Vagina (tissue), 2 donors: ENCODE measurements at regions not wholly inside any gene's neighbourhood (a gene's known extent, or its start where the extent isn't known, plus 50 kb on each side); places are given as distances from the start of the nearest gene placed in this dataset.

Experiments
- DNase-seq, 2 donors: peaks; one replicate each; pipeline ENCODE4 v3.0.0-alpha.2; 2017; ENCODE audit errors: extremely low spot score in 2 of 2
- H3K27ac ChIP-seq: fragments of 200-600 bp; sonication (generic); one replicate; pipeline ENCODE4 v1.5.1; 2019
- H3K27me3 ChIP-seq: fragments of 200-600 bp; sonication (generic); one replicate; pipeline ENCODE4 v1.5.1; 2019
- H3K36me3 ChIP-seq, 2 donors: fragments of 200-600 bp; sonication (generic); one replicate each; pipeline ENCODE4 v1.5.1; 2017 to 2019
- H3K4me1 ChIP-seq: fragments of 200-600 bp; sonication (generic); one replicate; pipeline ENCODE4 v1.5.1; 2019
- H3K4me3 ChIP-seq, 2 donors: fragments of 200-600 bp; sonication (generic); 1 replicate in 1 of 2; 2 replicates in 1 of 2; pipeline ENCODE4 v1.5.1; 2016 to 2019
- H3K9me3 ChIP-seq: fragments of 200-600 bp; sonication (generic); one replicate; pipeline ENCODE4 v1.5.1; 2019
- POLR2A ChIP-seq, 2 donors: fragments of 450-650 bp; IDR thresholded peaks; one replicate each; pipeline ENCODE4 v1.6.1; 2017; ENCODE audit warnings: antibody characterized with exemption in 2 of 2, mild to moderate bottlenecking in 2 of 2, moderate library complexity in 2 of 2
- POLR2AphosphoS5 ChIP-seq, 2 donors: sonication (generic); formaldehyde crosslinking; IDR thresholded peaks; one replicate each; pipeline ENCODE4 v1.9.0; 2017; ENCODE audit warnings: antibody characterized with exemption in 2 of 2, mild to moderate bottlenecking in 2 of 2, low read depth in 1 of 2; ENCODE audit not compliant: insufficient read depth in 1 of 2
- intact Hi-C: fragments of 100-400 bp; cut with DNase I; formaldehyde crosslinking; loops from one replicate; pipeline ENCODE4 v1.15.1; 2023
- TF ChIP-seq, protein P1 (sequence below), 3 experiments: fragments of 450-650 bp in 2 of 3; fragments of 200-600 bp in 1 of 3; sonication (generic) in 1 of 3; IDR thresholded peaks; one replicate each; pipeline ENCODE4 v1.5.1; 2017 to 2019; ENCODE audit warnings: antibody characterized with exemption in 3 of 3, mild to moderate bottlenecking in 2 of 3, moderate library complexity in 2 of 3

DNA sequence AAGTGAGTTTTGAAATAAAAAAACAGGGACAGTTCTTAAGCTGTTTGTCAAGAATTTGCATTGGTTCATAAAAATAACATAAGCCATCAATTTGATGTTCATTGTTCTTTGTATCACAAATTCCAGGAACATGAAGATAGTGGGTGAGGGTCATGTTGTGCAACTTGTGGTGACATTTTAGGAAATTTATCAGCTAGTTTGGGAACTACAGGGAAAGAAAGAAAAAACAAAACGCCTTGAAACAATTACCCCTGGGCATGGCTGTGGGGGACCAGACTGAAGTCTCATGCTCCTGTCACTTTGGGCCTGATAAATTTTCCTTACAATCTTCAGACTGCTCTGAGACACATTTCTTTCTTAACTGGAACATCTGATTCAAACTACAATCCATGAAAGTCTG, 207.1 kb upstream of the CLINT1 start:
- TF ChIP-seq POLR2AphosphoS5 (IDR thresholded peaks at IDR 0.05; ENCODE audit: insufficient read depth in 1 of 2, low read depth in 1 of 2) = no peak
- H3K27ac ChIP-seq = no peak overlapping the region
- intact Hi-C loops = no loop called here
- no peak overlapping the region for H3K4me3 ChIP-seq
- H3K9me3 ChIP-seq = no peaks in the 10 kb centered on the region
- no peaks in the 10 kb centered on the region for H3K36me3 ChIP-seq
- H3K4me1 ChIP-seq = peaks cover 8% of the 10 kb centered on the region
- H3K27me3 ChIP-seq = no peaks in the 10 kb centered on the region
- no peak for DNase-seq

DNA sequence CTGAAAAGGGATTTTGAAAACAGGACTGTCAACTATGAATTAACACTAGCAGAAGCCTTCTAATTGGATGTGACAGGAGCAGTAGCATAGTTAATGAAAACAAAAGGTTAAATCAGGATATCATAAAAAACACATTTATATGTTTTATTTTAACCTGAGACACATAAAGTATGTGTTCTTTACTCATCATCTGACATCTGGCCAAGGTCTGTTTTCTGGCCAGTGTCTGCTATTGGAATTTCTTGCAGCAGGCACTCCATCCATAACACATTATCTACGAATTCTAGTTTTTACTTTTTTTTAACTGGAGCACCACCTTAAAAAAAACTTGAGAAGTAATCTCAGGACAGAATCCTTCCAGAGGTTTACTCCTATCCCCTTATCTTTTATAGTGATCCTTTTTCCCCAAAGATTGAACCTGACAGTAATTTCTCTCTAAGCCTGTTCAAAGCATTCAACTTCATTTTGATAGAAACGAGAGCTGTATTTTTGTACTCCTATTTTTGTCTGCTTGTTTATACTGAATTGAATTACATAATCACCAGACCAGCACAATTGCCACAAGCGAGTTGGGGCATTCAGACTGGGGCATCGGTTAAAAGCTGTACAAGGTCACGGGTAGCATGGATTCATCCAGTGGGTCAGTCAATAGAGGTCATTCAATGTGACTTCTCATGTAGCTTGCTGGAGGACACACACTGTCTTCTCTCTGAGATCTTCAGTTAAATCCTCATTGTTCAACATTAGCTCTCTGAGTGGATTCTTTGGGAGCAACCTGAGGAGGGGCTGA, 205.6 kb upstream of the CLINT1 start:
- H3K4me3 ChIP-seq = no peak overlapping the region
- intact Hi-C loops = no loop called here
- no peak for TF ChIP-seq POLR2A (IDR thresholded peaks at IDR 0.05)
- no peak for TF ChIP-seq POLR2AphosphoS5 (IDR thresholded peaks at IDR 0.05; ENCODE audit: insufficient read depth in 1 of 2, low read depth in 1 of 2)
- TF ChIP-seq, protein P1, sequence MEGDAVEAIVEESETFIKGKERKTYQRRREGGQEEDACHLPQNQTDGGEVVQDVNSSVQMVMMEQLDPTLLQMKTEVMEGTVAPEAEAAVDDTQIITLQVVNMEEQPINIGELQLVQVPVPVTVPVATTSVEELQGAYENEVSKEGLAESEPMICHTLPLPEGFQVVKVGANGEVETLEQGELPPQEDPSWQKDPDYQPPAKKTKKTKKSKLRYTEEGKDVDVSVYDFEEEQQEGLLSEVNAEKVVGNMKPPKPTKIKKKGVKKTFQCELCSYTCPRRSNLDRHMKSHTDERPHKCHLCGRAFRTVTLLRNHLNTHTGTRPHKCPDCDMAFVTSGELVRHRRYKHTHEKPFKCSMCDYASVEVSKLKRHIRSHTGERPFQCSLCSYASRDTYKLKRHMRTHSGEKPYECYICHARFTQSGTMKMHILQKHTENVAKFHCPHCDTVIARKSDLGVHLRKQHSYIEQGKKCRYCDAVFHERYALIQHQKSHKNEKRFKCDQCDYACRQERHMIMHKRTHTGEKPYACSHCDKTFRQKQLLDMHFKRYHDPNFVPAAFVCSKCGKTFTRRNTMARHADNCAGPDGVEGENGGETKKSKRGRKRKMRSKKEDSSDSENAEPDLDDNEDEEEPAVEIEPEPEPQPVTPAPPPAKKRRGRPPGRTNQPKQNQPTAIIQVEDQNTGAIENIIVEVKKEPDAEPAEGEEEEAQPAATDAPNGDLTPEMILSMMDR (IDR thresholded peaks at IDR 0.05) = no peak
- no peak for DNase-seq
- no peaks in the 10 kb centered on the region for H3K36me3 ChIP-seq
- H3K27ac ChIP-seq = no peak overlapping the region
- peaks cover 8% of the 10 kb centered on the region for H3K4me1 ChIP-seq
- H3K9me3 ChIP-seq = no peaks in the 10 kb centered on the region
- H3K27me3 ChIP-seq = no peaks in the 10 kb centered on the region

GRCh38 chr5:158063052-158063451, 204.1 kb upstream of the CLINT1 start:
- Histone ChIP-seq H3K9me3 (no peaks in the 10 kb centered on the region), H3K4me3 (no peak overlapping the region), H3K36me3 (no peaks in the 10 kb centered on the region), H3K4me1 (peaks cover 8% of the 10 kb centered on the region), H3K27ac (no peak overlapping the region), H3K27me3 (no peaks in the 10 kb centered on the region)
- intact Hi-C loops = no loop called here
- TF ChIP-seq POLR2AphosphoS5 (IDR thresholded peaks at IDR 0.05; ENCODE audit: insufficient read depth in 1 of 2, low read depth in 1 of 2) (no peak), POLR2A (IDR thresholded peaks at IDR 0.05) (no peak)
- TF ChIP-seq, protein P1 (IDR thresholded peaks at IDR 0.05) = no peak
- no peak for DNase-seq

DNA sequence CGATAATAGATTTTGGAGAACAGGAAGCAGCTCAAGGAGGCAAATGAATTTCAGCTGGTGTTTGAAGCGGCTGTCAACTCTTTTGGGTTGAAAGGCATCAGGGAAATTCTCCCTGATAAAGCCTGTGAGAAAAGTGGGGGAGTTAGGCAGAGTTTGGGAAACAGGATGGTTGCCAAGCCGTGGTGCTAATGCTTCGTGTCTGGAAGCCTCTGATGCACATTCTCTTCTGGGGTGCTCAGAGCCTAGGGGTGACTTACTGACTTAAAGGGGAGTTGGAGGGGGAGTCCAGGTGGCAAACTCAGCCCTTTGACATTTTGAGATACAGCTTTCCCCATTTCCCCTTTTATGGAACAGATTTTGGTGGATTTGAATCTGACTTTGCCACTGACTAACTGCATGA, 202.5 kb upstream of the CLINT1 start:
- Histone ChIP-seq H3K4me3 (no peak overlapping the region), H3K9me3 (no peaks in the 10 kb centered on the region), H3K27ac (no peak overlapping the region), H3K27me3 (no peaks in the 10 kb centered on the region), H3K36me3 (no peaks in the 10 kb centered on the region), H3K4me1 (peaks cover 8% of the 10 kb centered on the region)
- no peak for TF ChIP-seq POLR2A (IDR thresholded peaks at IDR 0.05)
- TF ChIP-seq, protein P1 (IDR thresholded peaks at IDR 0.05) = no peak
- TF ChIP-seq POLR2AphosphoS5 (IDR thresholded peaks at IDR 0.05; ENCODE audit: insufficient read depth in 1 of 2, low read depth in 1 of 2) = no peak
- no peak for DNase-seq
- intact Hi-C loops = no loop called here

GRCh38 chr5:158060212-158060611, 201.3 kb upstream of the CLINT1 start:
- no peaks in the 10 kb centered on the region for H3K9me3 ChIP-seq
- H3K4me1 ChIP-seq = peaks cover 3% of the 10 kb centered on the region
- TF ChIP-seq POLR2A (IDR thresholded peaks at IDR 0.05) (no peak), POLR2AphosphoS5 (IDR thresholded peaks at IDR 0.05; ENCODE audit: insufficient read depth in 1 of 2, low read depth in 1 of 2) (no peak)
- TF ChIP-seq, protein P1 (IDR thresholded peaks at IDR 0.05) = no peak
- H3K27me3 ChIP-seq = no peaks in the 10 kb centered on the region
- no peak overlapping the region for H3K4me3 ChIP-seq
- no peak overlapping the region for H3K27ac ChIP-seq
- H3K36me3 ChIP-seq = no peaks in the 10 kb centered on the region
- no peak for DNase-seq
- intact Hi-C loops = no loop called here
